IPS-15b (cell line): ENCODE measurements at regions not wholly inside any gene's neighbourhood (a gene's known extent, or its start where the extent isn't known, plus 50 kb on each side); places are given as distances from the start of the nearest gene placed in this dataset.

ENCODE experiments used
- H3K27me3 ChIP-seq: one replicate; pipeline ENCODE4 v1.6.1; 2013; ENCODE audit warnings: low read length; ENCODE audit not compliant: control insufficient read depth, insufficient read depth
- H3K36me3 ChIP-seq: one replicate; pipeline ENCODE4 v1.6.1; 2013; ENCODE audit warnings: low read length; ENCODE audit not compliant: control insufficient read depth, insufficient read depth
- H3K4me1 ChIP-seq: one replicate; pipeline ENCODE4 v1.6.1; 2013; ENCODE audit warnings: mild to moderate bottlenecking, low read length; ENCODE audit not compliant: control insufficient read depth, insufficient read depth
- H3K4me3 ChIP-seq: one replicate; pipeline ENCODE4 v1.5.1; 2013; ENCODE audit warnings: low read depth, low read length
- H3K9ac ChIP-seq: one replicate; pipeline ENCODE4 v1.6.1; 2013; ENCODE audit warnings: low read depth, mild to moderate bottlenecking, low read length
- H3K9me3 ChIP-seq: one replicate; pipeline ENCODE4 v1.6.1; 2013; ENCODE audit warnings: mild to moderate bottlenecking, low read length; ENCODE audit not compliant: control insufficient read depth, insufficient read depth

GRCh38 chr2:12212841-12213597, 466.6 kb downstream of the LPIN1 start:
- Histone ChIP-seq H3K36me3 (no peaks in the 10 kb centered on the region), H3K9ac (no peak overlapping the region), H3K27me3 (no peaks in the 10 kb centered on the region), H3K4me1 (no peaks in the 10 kb centered on the region), H3K9me3 (no peaks in the 10 kb centered on the region), H3K4me3 (no peak overlapping the region)

DNA sequence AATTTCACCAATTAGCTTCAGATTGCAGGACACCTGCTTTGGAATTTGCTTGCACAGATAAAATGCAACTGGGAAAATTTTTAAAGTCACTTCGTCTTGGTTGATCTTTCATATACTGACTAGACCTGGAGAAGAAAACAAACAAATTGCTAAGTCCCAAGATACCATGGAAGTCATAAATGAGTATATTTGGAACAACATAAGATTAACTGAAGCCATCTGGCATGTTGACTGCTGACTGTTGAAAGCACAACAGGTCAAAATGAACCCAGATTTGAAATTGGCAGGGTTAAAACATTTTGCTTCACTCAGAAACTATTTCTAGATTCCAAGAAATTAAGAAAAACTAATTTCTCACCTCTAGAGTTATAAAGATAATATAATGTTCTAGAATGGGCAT, 470.7 kb downstream of the LPIN1 start:
- H3K36me3 ChIP-seq = no peaks in the 10 kb centered on the region
- no peaks in the 10 kb centered on the region for H3K4me1 ChIP-seq
- no peaks in the 10 kb centered on the region for H3K9me3 ChIP-seq
- H3K27me3 ChIP-seq = no peaks in the 10 kb centered on the region
- no peak overlapping the region for H3K9ac ChIP-seq
- no peak overlapping the region for H3K4me3 ChIP-seq

DNA sequence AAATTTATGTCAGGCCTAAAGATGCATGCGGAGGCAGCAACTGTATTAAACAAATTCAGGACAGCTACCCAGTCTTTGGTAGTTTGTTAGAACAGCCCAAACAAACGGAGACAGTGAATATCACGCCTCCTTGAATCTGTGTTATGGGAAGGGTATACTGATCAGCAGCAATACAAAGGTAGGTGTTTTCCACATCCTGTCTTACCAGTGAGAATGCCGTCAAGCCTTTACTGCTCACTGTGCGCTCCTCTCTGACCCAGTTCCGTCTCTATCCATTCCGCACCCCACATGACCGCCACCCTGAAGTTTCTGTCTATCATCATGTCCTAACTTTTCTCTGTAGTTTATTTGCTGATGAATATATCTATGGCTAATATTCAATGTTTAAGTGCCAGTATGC, 473.3 kb downstream of the LPIN1 start:
- H3K36me3 ChIP-seq = no peaks in the 10 kb centered on the region
- H3K9ac ChIP-seq = no peak overlapping the region
- H3K4me1 ChIP-seq = no peaks in the 10 kb centered on the region
- no peak overlapping the region for H3K4me3 ChIP-seq
- H3K27me3 ChIP-seq = no peaks in the 10 kb centered on the region
- no peaks in the 10 kb centered on the region for H3K9me3 ChIP-seq

- H3K27me3 ChIP-seq = no peaks in the 10 kb centered on the region
- H3K9me3 ChIP-seq = no peaks in the 10 kb centered on the region
- H3K4me3 ChIP-seq = no peak overlapping the region
- no peaks in the 10 kb centered on the region for H3K36me3 ChIP-seq
- H3K4me1 ChIP-seq = no peaks in the 10 kb centered on the region
- no peak overlapping the region for H3K9ac ChIP-seq
Observed at GRCh38 chr2:12221584-12221983, 475.2 kb downstream of the LPIN1 start.

GRCh38 chr2:12222554-12222953, 476.1 kb downstream of the LPIN1 start:
- H3K36me3 ChIP-seq = no peaks in the 10 kb centered on the region
- no peak overlapping the region for H3K4me3 ChIP-seq
- H3K27me3 ChIP-seq = no peaks in the 10 kb centered on the region
- H3K4me1 ChIP-seq = no peaks in the 10 kb centered on the region
- no peaks in the 10 kb centered on the region for H3K9me3 ChIP-seq
- no peak overlapping the region for H3K9ac ChIP-seq

DNA sequence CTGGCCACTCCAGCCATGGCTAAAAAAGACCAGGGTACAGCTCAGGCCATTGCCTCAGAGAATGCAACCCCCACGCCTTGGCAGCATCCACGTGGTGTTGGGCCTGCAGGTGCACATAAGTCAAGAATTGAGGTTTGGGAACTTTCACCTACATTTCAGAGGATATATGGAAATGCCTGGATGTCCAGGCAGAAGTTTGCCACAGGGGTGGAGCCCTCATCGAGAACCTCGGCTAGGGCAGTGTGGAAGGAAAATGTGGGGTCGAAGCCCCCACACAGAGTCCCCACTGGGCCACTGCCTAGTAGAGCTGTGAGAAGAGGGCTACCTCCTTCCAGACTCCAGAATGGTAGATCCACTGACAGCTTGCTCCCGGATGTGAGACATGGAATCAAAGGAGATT, 477.3 kb downstream of the LPIN1 start:
- H3K9ac ChIP-seq = no peak overlapping the region
- H3K4me3 ChIP-seq = no peak overlapping the region
- no peaks in the 10 kb centered on the region for H3K4me1 ChIP-seq
- no peaks in the 10 kb centered on the region for H3K27me3 ChIP-seq
- H3K36me3 ChIP-seq = no peaks in the 10 kb centered on the region
- H3K9me3 ChIP-seq = no peaks in the 10 kb centered on the region

DNA sequence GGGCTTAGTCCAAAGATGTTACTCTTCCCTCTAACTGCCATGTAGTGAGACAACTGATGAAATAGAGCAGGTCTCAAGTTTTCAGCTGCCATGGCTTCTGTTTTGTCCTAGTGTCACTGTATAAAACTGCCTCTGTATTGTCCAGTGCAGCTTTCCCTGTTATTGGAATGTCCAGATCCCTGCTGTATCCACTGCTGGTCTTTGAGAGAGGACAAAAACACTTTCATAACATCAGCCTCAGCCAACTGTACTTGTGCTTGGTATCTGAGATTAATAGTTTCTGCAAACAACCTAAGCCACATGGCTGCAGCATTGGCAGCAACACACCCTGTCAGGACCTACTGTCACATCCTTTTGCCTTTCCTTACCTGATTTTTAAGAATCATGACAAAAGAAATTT, 480.2 kb downstream of the LPIN1 start:
- Histone ChIP-seq H3K9ac (no peak overlapping the region), H3K9me3 (no peaks in the 10 kb centered on the region), H3K36me3 (no peaks in the 10 kb centered on the region), H3K27me3 (no peaks in the 10 kb centered on the region), H3K4me3 (no peak overlapping the region), H3K4me1 (no peaks in the 10 kb centered on the region)

DNA sequence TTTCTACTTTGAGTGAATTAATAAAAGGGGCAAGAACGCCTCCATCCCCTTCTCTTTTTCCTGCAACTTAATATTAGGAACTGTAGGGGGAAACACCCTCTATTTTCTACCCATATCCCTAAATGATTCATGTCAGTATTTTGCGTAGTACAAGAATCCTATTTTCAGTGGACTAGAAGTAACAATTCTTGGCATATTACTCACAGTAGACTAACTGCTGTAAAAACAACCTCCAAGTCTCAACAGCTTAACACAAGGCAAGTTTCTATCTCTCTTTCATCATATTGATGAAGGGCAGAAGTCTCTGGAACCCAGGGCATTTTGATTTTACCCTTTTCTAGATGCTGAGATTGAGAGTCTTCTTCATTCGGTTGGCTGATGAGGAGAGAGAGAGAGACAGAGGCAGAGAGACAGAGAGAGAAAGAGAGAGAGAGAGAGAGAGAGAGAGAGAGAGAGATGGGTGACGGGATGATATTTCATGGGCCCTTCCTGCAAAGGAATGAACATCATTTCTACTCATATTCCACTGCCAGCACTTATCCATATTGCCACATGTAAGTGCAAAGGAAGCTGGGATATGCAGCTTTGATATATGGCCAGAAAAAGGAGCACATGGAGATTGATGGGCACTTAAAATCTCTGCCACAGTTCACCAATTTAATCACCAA, 481.6 kb downstream of the LPIN1 start:
- H3K27me3 ChIP-seq = no peaks in the 10 kb centered on the region
- no peaks in the 10 kb centered on the region for H3K36me3 ChIP-seq
- no peak overlapping the region for H3K9ac ChIP-seq
- no peaks in the 10 kb centered on the region for H3K9me3 ChIP-seq
- no peaks in the 10 kb centered on the region for H3K4me1 ChIP-seq
- no peak overlapping the region for H3K4me3 ChIP-seq

- Histone ChIP-seq H3K9me3 (no peaks in the 10 kb centered on the region), H3K4me1 (no peaks in the 10 kb centered on the region), H3K27me3 (no peaks in the 10 kb centered on the region), H3K4me3 (no peak overlapping the region), H3K36me3 (no peaks in the 10 kb centered on the region), H3K9ac (no peak overlapping the region)
Observed at GRCh38 chr2:12231288-12231687, 484.9 kb downstream of the LPIN1 start.

DNA sequence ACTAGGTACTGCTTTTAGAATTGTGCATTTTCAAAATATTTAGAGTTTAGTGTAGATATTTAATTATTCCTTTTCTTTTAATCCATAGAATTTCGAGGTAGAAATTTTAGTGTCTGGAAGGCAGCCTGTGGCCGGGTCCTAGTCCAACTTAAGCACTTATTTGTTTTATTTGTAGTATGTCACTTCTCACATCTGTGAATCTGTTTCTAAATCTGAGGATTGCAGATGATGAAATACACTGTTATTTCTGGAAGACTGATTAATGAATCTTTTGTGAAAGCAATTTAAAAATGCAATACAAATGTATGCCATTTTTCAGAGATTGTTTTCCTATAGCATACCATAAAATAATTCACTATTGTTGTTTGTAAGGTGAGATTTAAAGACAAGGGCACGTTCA, 483.9 kb upstream of the TRIB2 start:
- no peaks in the 10 kb centered on the region for H3K4me1 ChIP-seq
- H3K27me3 ChIP-seq = no peaks in the 10 kb centered on the region
- no peaks in the 10 kb centered on the region for H3K9me3 ChIP-seq
- H3K9ac ChIP-seq = no peak overlapping the region
- H3K4me3 ChIP-seq = no peak overlapping the region
- no peaks in the 10 kb centered on the region for H3K36me3 ChIP-seq

DNA sequence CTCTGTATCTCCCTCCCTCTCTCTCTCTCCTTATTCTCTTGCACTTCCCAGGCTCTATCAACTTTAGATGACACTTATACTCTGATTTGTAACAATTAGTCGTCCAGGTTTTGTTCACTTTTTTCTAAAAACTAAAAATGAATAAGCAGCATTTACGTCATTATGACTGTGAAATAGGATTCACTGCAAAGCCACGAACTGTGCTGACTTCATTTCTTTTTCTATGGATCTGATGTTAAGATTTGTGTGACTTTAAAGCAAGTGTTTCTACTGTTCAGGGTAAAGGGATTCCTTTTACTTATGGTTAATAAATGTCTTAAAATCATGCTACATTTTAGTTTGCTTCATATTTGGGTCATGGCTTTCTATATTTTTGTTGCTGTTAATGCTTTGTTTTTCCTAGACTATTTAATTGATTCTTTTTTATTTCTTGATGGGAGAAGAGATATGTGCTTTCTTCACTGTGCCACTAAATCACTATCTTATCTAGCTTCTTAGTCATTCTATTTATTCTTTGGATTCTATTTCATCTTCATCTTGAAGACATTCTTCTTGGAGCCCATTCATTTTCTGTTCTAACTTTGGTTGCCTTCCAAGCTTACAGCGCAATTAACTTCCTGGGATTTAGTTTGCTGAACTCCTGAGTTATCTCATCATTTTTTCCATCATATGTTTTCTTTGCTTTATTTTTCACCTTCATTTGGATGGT, 480.4 kb upstream of the TRIB2 start:
- Histone ChIP-seq H3K27me3 (no peaks in the 10 kb centered on the region), H3K9ac (no peak overlapping the region), H3K36me3 (no peaks in the 10 kb centered on the region), H3K4me3 (no peak overlapping the region), H3K9me3 (no peaks in the 10 kb centered on the region), H3K4me1 (no peaks in the 10 kb centered on the region)

GRCh38 chr2:12240206-12240605, 476.5 kb upstream of the TRIB2 start:
- Histone ChIP-seq H3K4me3 (no peak overlapping the region), H3K9me3 (no peaks in the 10 kb centered on the region), H3K27me3 (no peaks in the 10 kb centered on the region), H3K36me3 (no peaks in the 10 kb centered on the region), H3K9ac (no peak overlapping the region), H3K4me1 (no peaks in the 10 kb centered on the region)
